CD4-positive, alpha-beta T cell (primary cell): ENCODE measurements at regions not wholly inside any gene's neighbourhood (a gene's known extent, or its start where the extent isn't known, plus 50 kb on each side); places are given as distances from the start of the nearest gene placed in this dataset.

Experiments
- ATAC-seq: fragments of 200-7000 bp; cut with Tn5 transposase; one replicate; pipeline ENCODE4 v1.10.0; 2022; ENCODE audit warnings: mild to moderate bottlenecking; ENCODE audit not compliant: poor library complexity
- CTCF ChIA-PET: fragments of 350-600 bp; sonication (Branson Sonifier 250); formaldehyde crosslinking; loops from one replicate; lab custom pipeline; 2021; ENCODE audit warnings: antibody characterized with exemption, inconsistent platforms; lab: Charles Lee
- POLR2A ChIA-PET: fragments of 350-600 bp; sonication (Branson Sonifier 250); formaldehyde crosslinking; loops from one replicate; lab custom pipeline; 2021; ENCODE audit warnings: antibody characterized with exemption, inconsistent platforms; lab: Charles Lee
- DNase-seq, 14 experiments: peaks; one replicate each; pipeline ENCODE4 v3.0.0-alpha.2; 2013 to 2020; ENCODE audit warnings: mixed read lengths in 2 of 14
- H3K27ac ChIP-seq, 2 donors: one replicate each; pipeline versions ENCODE4 v1.5.1 to v1.7.0; 2013; ENCODE audit warnings: low read length in 2 of 2, low read depth in 1 of 2, mild to moderate bottlenecking in 1 of 2
- H3K27me3 ChIP-seq, 2 experiments: 1 replicate in 1 of 2; 2 replicates in 1 of 2; pipeline versions ENCODE4 v1.6.1 to v1.7.0; 2013; ENCODE audit warnings: low read length in 2 of 2, control low read depth in 1 of 2, mild to moderate bottlenecking in 1 of 2, moderate library complexity in 1 of 2; ENCODE audit not compliant: insufficient read depth in 2 of 2, control insufficient read depth in 1 of 2
- H3K36me3 ChIP-seq: one replicate; pipeline ENCODE4 v1.6.1; 2013; ENCODE audit warnings: low read length, control low read depth; ENCODE audit not compliant: insufficient read depth
- H3K4me1 ChIP-seq: one replicate; pipeline ENCODE4 v1.6.1; 2013; ENCODE audit warnings: low read length, control low read depth; ENCODE audit not compliant: insufficient read depth
- H3K4me3 ChIP-seq: one replicate; pipeline ENCODE4 v1.5.1; 2013; ENCODE audit warnings: mild to moderate bottlenecking, low read length, moderate library complexity
- H3K9me3 ChIP-seq, 2 experiments: 1 replicate in 1 of 2; 2 replicates in 1 of 2; pipeline versions ENCODE4 v1.6.1 to v1.7.0; 2013; ENCODE audit warnings: low read length in 2 of 2, mild to moderate bottlenecking in 2 of 2, control low read depth in 1 of 2, moderate library complexity in 1 of 2; ENCODE audit not compliant: control insufficient read depth in 1 of 2, insufficient read depth in 1 of 2
- H3K27ac Mint-ChIP-seq: one replicate; pipeline ENCODE4 v1.8.0; 2020; ENCODE audit warnings: mixed read lengths
- H3K27me3 Mint-ChIP-seq: one replicate; pipeline ENCODE4 v1.8.0; 2021; ENCODE audit warnings: mixed read lengths
- H3K36me3 Mint-ChIP-seq: one replicate; pipeline ENCODE4 v1.8.0; 2021; ENCODE audit warnings: low read depth, mixed read lengths
- H3K4me1 Mint-ChIP-seq: one replicate; pipeline ENCODE4 v1.8.0; 2021; ENCODE audit warnings: low read depth, mixed read lengths
- H3K4me3 Mint-ChIP-seq: one replicate; pipeline ENCODE4 v1.8.0; 2020; ENCODE audit warnings: mild to moderate bottlenecking, mixed read lengths
- H3K9me3 Mint-ChIP-seq: one replicate; pipeline ENCODE4 v1.8.0; 2020; ENCODE audit warnings: mixed read lengths
- CTCF ChIP-seq: fragments of 200-600 bp; IDR thresholded peaks from one replicate; pipeline ENCODE4 v1.8.0; 2022; ENCODE audit warnings: antibody characterized with exemption, mild to moderate bottlenecking
- intact Hi-C, 2 experiments: fragments of 100-400 bp; cut with DNase I in 1 of 2; cut with micrococcal nuclease in 1 of 2; formaldehyde crosslinking; loops; one replicate each; pipeline versions ENCODE4 v1.15.1 to v1.9.0; 2023 to 2025; cut with DNase I, micrococcal nuclease

- no peak overlapping the region for H3K4me3 ChIP-seq
- POLR2A ChIA-PET: no interaction called here
- H3K9me3 Mint-ChIP-seq: peaks cover 2% of the 10 kb centered on the region
- CTCF ChIA-PET: no interaction called here
- DNase-seq: no peak
- no peak for ATAC-seq
- H3K27ac Mint-ChIP-seq: no peak overlapping the region
- no peaks in the 10 kb centered on the region for H3K36me3 Mint-ChIP-seq
- no peaks in the 10 kb centered on the region for H3K9me3 ChIP-seq
- H3K27ac ChIP-seq: no peak overlapping the region
- no peak for TF ChIP-seq CTCF
- H3K27me3 Mint-ChIP-seq: no peaks in the 10 kb centered on the region
- no peak overlapping the region for H3K4me3 Mint-ChIP-seq
- intact Hi-C loops: no loop called here
- H3K4me1 ChIP-seq: no peaks in the 10 kb centered on the region
- H3K4me1 Mint-ChIP-seq: no peaks in the 10 kb centered on the region
- no peaks in the 10 kb centered on the region for H3K36me3 ChIP-seq
- H3K27me3 ChIP-seq: no peaks in the 10 kb centered on the region
Measured at GRCh38 chr2:180258041-180258537, 251.0 kb upstream of the CWC22 start.

GRCh38 chr2:180257247-180257646 lies 250.2 kb upstream of the CWC22 start:
- Mint-ChIP-seq H3K27ac (no peak overlapping the region), H3K9me3 (peaks cover 2% of the 10 kb centered on the region), H3K4me1 (no peaks in the 10 kb centered on the region), H3K36me3 (no peaks in the 10 kb centered on the region), H3K27me3 (no peaks in the 10 kb centered on the region), H3K4me3 (no peak overlapping the region)
- Histone ChIP-seq H3K9me3 (no peaks in the 10 kb centered on the region), H3K4me3 (no peak overlapping the region), H3K27ac (no peak overlapping the region), H3K36me3 (no peaks in the 10 kb centered on the region), H3K27me3 (no peaks in the 10 kb centered on the region), H3K4me1 (no peaks in the 10 kb centered on the region)
- CTCF ChIA-PET: no interaction called here
- TF ChIP-seq CTCF: no peak
- intact Hi-C loops: no loop called here
- DNase-seq (no peak), ATAC-seq (no peak)
- POLR2A ChIA-PET: no interaction called here

- intact Hi-C loops: no loop called here
- Mint-ChIP-seq H3K36me3 (no peaks in the 10 kb centered on the region), H3K27ac (no peak overlapping the region), H3K9me3 (no peaks in the 10 kb centered on the region), H3K27me3 (no peaks in the 10 kb centered on the region), H3K4me1 (no peaks in the 10 kb centered on the region), H3K4me3 (no peak overlapping the region)
- POLR2A ChIA-PET: no interaction called here
- no peaks in the 10 kb centered on the region for H3K27me3 ChIP-seq
- DNase-seq (no peak), ATAC-seq (no peak)
- H3K27ac ChIP-seq: no peak overlapping the region
- no peaks in the 10 kb centered on the region for H3K36me3 ChIP-seq
- H3K4me1 ChIP-seq: no peaks in the 10 kb centered on the region
- no peaks in the 10 kb centered on the region for H3K9me3 ChIP-seq
- TF ChIP-seq CTCF: no peak
- CTCF ChIA-PET: interaction anchor here (0.7 kb wide), 1 partner anchor 10 kb away, joined by 3 read pairs; no protein-coding TSS in a partner anchor
- no peak overlapping the region for H3K4me3 ChIP-seq
Measured at GRCh38 chr2:180255981-180256380, 248.9 kb upstream of the CWC22 start.
